ENCODE measurements at regions not wholly inside any gene's neighbourhood (a gene's known extent, or its start where the extent isn't known, plus 50 kb on each side); places are given as distances from the start of the nearest gene placed in this dataset.
"Not testable (repeated sequence)": the region's sequence is repeated elsewhere in the genome, so short reads cannot be mapped to it uniquely, and the experiment has no call there.

GRCh38 chr10:34010891-34011290 lies 676.4 kb upstream of the NRP1 start:
- H3K27ac Mint-ChIP-seq, result no peak overlapping the region
- intact Hi-C loops (cut with micrococcal nuclease), result no loop called here
- 20% methylated on average over 1 of the region's 2 CpGs for WGBS (ENCODE audit: insufficient coverage)

GRCh38 chr10:34010228-34010627 lies 675.8 kb upstream of the NRP1 start:
- H3K4me3 ChIP-seq (ENCODE audit: control extremely low read depth in 1 of 5, extremely low read depth in 1 of 5, insufficient read depth in 1 of 5, low read depth in 2 of 5, low read length in 4 of 5); H3K4me1 ChIP-seq (ENCODE audit: control insufficient read depth in 2 of 2, insufficient read depth in 2 of 2, low read length in 2 of 2); H3K27me3 Mint-ChIP-seq; H3K27me3 ChIP-seq (replicated peaks in 1 of 4; ENCODE audit: control extremely low read depth in 1 of 4, control insufficient read depth in 3 of 4, insufficient read depth in 4 of 4, low read length in 3 of 4); CTCF ChIA-PET; POLR2A ChIA-PET; H3K36me3 ChIP-seq (replicated peaks in 1 of 2; ENCODE audit: control extremely low read depth in 1 of 2, control insufficient read depth in 1 of 2, extremely low read depth in 1 of 2, insufficient read depth in 2 of 2, low read length in 1 of 2); H3K4me1 Mint-ChIP-seq; H3K9me3 ChIP-seq (ENCODE audit: control extremely low read depth in 1 of 3, control insufficient read depth in 2 of 3, insufficient read depth in 1 of 3, low read length in 2 of 3); H3K9me3 Mint-ChIP-seq (ENCODE audit: insufficient read depth); H4K20me1 ChIP-seq (ENCODE audit: control insufficient read depth, insufficient read depth, low read length, poor library complexity, severe bottlenecking); H3K4me2 ChIP-seq (replicated peaks; ENCODE audit: low read depth, low read length, poor library complexity, severe bottlenecking); H3K27ac Mint-ChIP-seq; ATAC-seq (ENCODE audit: low read depth); H3K9ac ChIP-seq (ENCODE audit: low read length); H3K79me2 ChIP-seq (ENCODE audit: control insufficient read depth, insufficient read depth, low read length); H3K4me3 Mint-ChIP-seq; intact Hi-C loops (cut with micrococcal nuclease); DNase-seq; H3K27ac ChIP-seq (ENCODE audit: low read length in 2 of 2); H2AFZ ChIP-seq (ENCODE audit: insufficient read depth, low read depth, low read length, poor library complexity, severe bottlenecking): not testable (repeated sequence)
- WGBS (ENCODE audit: insufficient coverage), result 80% methylated on average over 1 of the region's 1 CpG
- TF ChIP-seq, protein P1, sequence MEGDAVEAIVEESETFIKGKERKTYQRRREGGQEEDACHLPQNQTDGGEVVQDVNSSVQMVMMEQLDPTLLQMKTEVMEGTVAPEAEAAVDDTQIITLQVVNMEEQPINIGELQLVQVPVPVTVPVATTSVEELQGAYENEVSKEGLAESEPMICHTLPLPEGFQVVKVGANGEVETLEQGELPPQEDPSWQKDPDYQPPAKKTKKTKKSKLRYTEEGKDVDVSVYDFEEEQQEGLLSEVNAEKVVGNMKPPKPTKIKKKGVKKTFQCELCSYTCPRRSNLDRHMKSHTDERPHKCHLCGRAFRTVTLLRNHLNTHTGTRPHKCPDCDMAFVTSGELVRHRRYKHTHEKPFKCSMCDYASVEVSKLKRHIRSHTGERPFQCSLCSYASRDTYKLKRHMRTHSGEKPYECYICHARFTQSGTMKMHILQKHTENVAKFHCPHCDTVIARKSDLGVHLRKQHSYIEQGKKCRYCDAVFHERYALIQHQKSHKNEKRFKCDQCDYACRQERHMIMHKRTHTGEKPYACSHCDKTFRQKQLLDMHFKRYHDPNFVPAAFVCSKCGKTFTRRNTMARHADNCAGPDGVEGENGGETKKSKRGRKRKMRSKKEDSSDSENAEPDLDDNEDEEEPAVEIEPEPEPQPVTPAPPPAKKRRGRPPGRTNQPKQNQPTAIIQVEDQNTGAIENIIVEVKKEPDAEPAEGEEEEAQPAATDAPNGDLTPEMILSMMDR (IDR thresholded peaks at IDR 0.05), result peak; percentile 25

More at GRCh38 chr10:34010891-34011290, 676.4 kb upstream of the NRP1 start:
- H3K27ac ChIP-seq (ENCODE audit: low read length in 2 of 2), result no peak overlapping the region
- Mint-ChIP-seq H3K27me3 (no peaks in the 10 kb centered on the region), H3K4me1 (no peaks in the 10 kb centered on the region), H3K9me3 (ENCODE audit: insufficient read depth) (peaks cover 2% of the 10 kb centered on the region), H3K4me3 (no peak overlapping the region)
- ATAC-seq (ENCODE audit: low read depth) (no peak), DNase-seq (no peak)
- ChIA-PET POLR2A (no interaction called here), CTCF (no interaction called here)
- no peaks in the 10 kb centered on the region for H3K27me3 ChIP-seq (replicated peaks in 1 of 4; ENCODE audit: control extremely low read depth in 1 of 4, control insufficient read depth in 3 of 4, insufficient read depth in 4 of 4, low read length in 3 of 4)
- no peak overlapping the region for H3K4me2 ChIP-seq (replicated peaks; ENCODE audit: low read depth, low read length, poor library complexity, severe bottlenecking)
- H3K9me3 ChIP-seq (ENCODE audit: control extremely low read depth in 1 of 3, control insufficient read depth in 2 of 3, insufficient read depth in 1 of 3, low read length in 2 of 3), result peaks cover 0 to 1% (median 0%) of the 10 kb centered on the region in 3 donors
- no peaks in the 10 kb centered on the region for H3K4me1 ChIP-seq (ENCODE audit: control insufficient read depth in 2 of 2, insufficient read depth in 2 of 2, low read length in 2 of 2)
- H3K79me2 ChIP-seq (ENCODE audit: control insufficient read depth, insufficient read depth, low read length), result no peaks in the 10 kb centered on the region
- no peak for TF ChIP-seq EZH2 (IDR thresholded peaks at IDR 0.05; ENCODE audit: borderline replicate concordance, insufficient read depth, low read depth, low read length, poor library complexity, severe bottlenecking)
- TF ChIP-seq, protein P1 (IDR thresholded peaks at IDR 0.05), result no peak
- H3K4me3 ChIP-seq (ENCODE audit: control extremely low read depth in 1 of 5, extremely low read depth in 1 of 5, insufficient read depth in 1 of 5, low read depth in 2 of 5, low read length in 4 of 5), result no peak overlapping the region
- H4K20me1 ChIP-seq (ENCODE audit: control insufficient read depth, insufficient read depth, low read length, poor library complexity, severe bottlenecking), result no peaks in the 10 kb centered on the region
- H3K36me3 ChIP-seq (replicated peaks in 1 of 2; ENCODE audit: control extremely low read depth in 1 of 2, control insufficient read depth in 1 of 2, extremely low read depth in 1 of 2, insufficient read depth in 2 of 2, low read length in 1 of 2), result no peaks in the 10 kb centered on the region
- H3K9ac ChIP-seq (ENCODE audit: low read length), result no peak overlapping the region
- no peak overlapping the region for H2AFZ ChIP-seq (ENCODE audit: insufficient read depth, low read depth, low read length, poor library complexity, severe bottlenecking)

Data from B cell (primary cell).